ENCODE measurements at regions not wholly inside any gene's neighbourhood (a gene's known extent, or its start where the extent isn't known, plus 50 kb on each side); places are given as distances from the start of the nearest gene placed in this dataset.

- ATAC-seq: no peak
Measured at GRCh38 chr4:164439037-164439436, 314.9 kb upstream of the SMIM31 start.

GRCh38 chr4:164440199-164440598, 313.7 kb upstream of the SMIM31 start:
- peak; percentile 66 for ATAC-seq

- ATAC-seq: no peak
Measured at GRCh38 chr4:164441109-164441508, 312.8 kb upstream of the SMIM31 start.

- peak; percentile 87 for ATAC-seq
Measured at GRCh38 chr4:164442180-164442579, 311.8 kb upstream of the SMIM31 start.

- ATAC-seq: no peak
Measured at GRCh38 chr4:164446516-164446915, 307.4 kb upstream of the SMIM31 start.

GRCh38 chr4:164461901-164462300, 292.0 kb upstream of the SMIM31 start:
- ATAC-seq: no peak

- no peak for ATAC-seq
Measured at GRCh38 chr4:164462471-164462870, 291.5 kb upstream of the SMIM31 start.

GRCh38 chr4:164464313-164464712, 289.6 kb upstream of the SMIM31 start:
- no peak for ATAC-seq

GRCh38 chr4:164467493-164467892, 286.4 kb upstream of the SMIM31 start:
- peak; percentile 98 for ATAC-seq

- peak; percentile 95 for ATAC-seq
Measured at GRCh38 chr4:164481306-164482091, 272.4 kb upstream of the SMIM31 start.

GRCh38 chr4:164482092-164482404, 271.9 kb upstream of the SMIM31 start:
- ATAC-seq: no peak

- ATAC-seq: no peak
Measured at GRCh38 chr4:164482758-164483157, 271.2 kb upstream of the SMIM31 start.

GRCh38 chr4:164483711-164484110, 270.2 kb upstream of the SMIM31 start:
- no peak for ATAC-seq

GRCh38 chr4:164484551-164484950, 269.4 kb upstream of the SMIM31 start:
- no peak for ATAC-seq

GRCh38 chr4:164485136-164485535, 268.8 kb upstream of the SMIM31 start:
- ATAC-seq: no peak

GRCh38 chr4:164488114-164488513, 265.8 kb upstream of the SMIM31 start:
- no peak for ATAC-seq

GRCh38 chr4:164501074-164501473, 252.9 kb upstream of the SMIM31 start:
- ATAC-seq: no peak

GRCh38 chr4:164503874-164504273, 250.1 kb upstream of the SMIM31 start:
- ATAC-seq: no peak

- no peak for ATAC-seq
Measured at GRCh38 chr4:164508097-164508496, 245.8 kb upstream of the SMIM31 start.

GRCh38 chr4:164508771-164509170, 245.2 kb upstream of the SMIM31 start:
- ATAC-seq: no peak

- ATAC-seq: peak; percentile 95
Measured at GRCh38 chr4:164509951-164510350, 244.0 kb upstream of the SMIM31 start.

GRCh38 chr4:164512124-164512523, 241.8 kb upstream of the SMIM31 start:
- no peak for ATAC-seq

GRCh38 chr4:164514765-164515164, 239.2 kb upstream of the SMIM31 start:
- ATAC-seq: peak; percentile 69

GRCh38 chr4:164524789-164525188, 229.1 kb upstream of the SMIM31 start:
- ATAC-seq: no peak

Measured in esophagus mucosa (tissue), 1 donor.